Sigmoid colon (tissue), 6 donors: ENCODE measurements at regions not wholly inside any gene's neighbourhood (a gene's known extent, or its start where the extent isn't known, plus 50 kb on each side); places are given as distances from the start of the nearest gene placed in this dataset.

Source experiments
- DNase-seq: peaks from one replicate; pipeline ENCODE4 v3.0.0-alpha.2; 2019
- H3K27ac ChIP-seq, 4 donors: fragments of 200-600 bp; sonication (generic); one replicate each; pipeline ENCODE4 v1.5.1; 2016 to 2019; ENCODE audit warnings: mild to moderate bottlenecking in 1 of 4
- H3K27me3 ChIP-seq, 3 donors: fragments of 200-600 bp; sonication (generic); one replicate each; pipeline ENCODE4 v1.5.1; 2019; ENCODE audit warnings: mild to moderate bottlenecking in 1 of 3
- H3K36me3 ChIP-seq, 4 donors: fragments of 200-600 bp; sonication (generic); one replicate each; pipeline ENCODE4 v1.5.1; 2016 to 2019
- H3K4me1 ChIP-seq, 4 donors: fragments of 200-600 bp; sonication (generic); one replicate each; pipeline ENCODE4 v1.5.1; 2017 to 2019
- H3K4me3 ChIP-seq, 4 donors: fragments of 200-600 bp; sonication (generic); one replicate each; pipeline ENCODE4 v1.5.1; 2017 to 2019; ENCODE audit warnings: mild to moderate bottlenecking in 2 of 4, moderate library complexity in 1 of 4
- H3K9me3 ChIP-seq, 4 donors: fragments of 200-600 bp in 3 of 4; sonication (generic) in 3 of 4; one replicate each; pipeline versions ENCODE4 v1.5.1 to v1.6.1; 2013 to 2019
- CTCF ChIP-seq, 4 experiments: fragments of 450-650 bp in 3 of 4; fragments of 200-600 bp in 1 of 4; IDR thresholded peaks; one replicate each; pipeline ENCODE4 v1.5.1; 2016 to 2019; ENCODE audit warnings: antibody characterized with exemption in 4 of 4, mild to moderate bottlenecking in 3 of 4, moderate library complexity in 2 of 4
- EP300 ChIP-seq, 4 donors: sonication (generic); formaldehyde crosslinking; IDR thresholded peaks; one replicate each; pipeline ENCODE4 v1.6.1; 2017; ENCODE audit warnings: antibody characterized with exemption in 4 of 4
- POLR2A ChIP-seq, 2 donors: fragments of 450-650 bp; IDR thresholded peaks; one replicate each; pipeline ENCODE4 v1.6.1; 2016; ENCODE audit warnings: antibody characterized with exemption in 2 of 2, mild to moderate bottlenecking in 2 of 2, moderate library complexity in 2 of 2
- POLR2AphosphoS5 ChIP-seq, 4 donors: sonication (generic); formaldehyde crosslinking; IDR thresholded peaks; one replicate each; pipeline ENCODE4 v1.6.1; 2017; ENCODE audit warnings: antibody characterized with exemption in 4 of 4
- WGBS, 2 donors: extraction: QIAGEN DNeasy Blood & Tissue Kit; methylation state at CpG; one replicate each; pipeline ENCODE4 v1.1.7; 2013; 5-methylcytosine and 5-hydroxymethylcytosine counted together
- intact Hi-C: fragments of 100-400 bp; cut with DNase I; formaldehyde crosslinking; loops from one replicate; pipeline ENCODE4 v1.15.1; 2023
- donor health status: healthy with polysubstance abuse.
- donor health status: healthy.

GRCh38 chr9:7226007-7226640 lies 468.4 kb downstream of the KDM4C start:
- no peaks in the 10 kb centered on the region for H3K9me3 ChIP-seq
- WGBS, 2 donors = 72 to 78% methylated on average over 7 of the region's 7 CpGs
- TF ChIP-seq POLR2AphosphoS5 (IDR thresholded peaks at IDR 0.05) = no peak
- no peak for TF ChIP-seq POLR2A (IDR thresholded peaks at IDR 0.05)
- no peak for TF ChIP-seq EP300 (IDR thresholded peaks at IDR 0.05)
- TF ChIP-seq CTCF (IDR thresholded peaks at IDR 0.05) = no peak
- no peaks in the 10 kb centered on the region for H3K36me3 ChIP-seq
- no peak overlapping the region for H3K4me3 ChIP-seq
- no peak overlapping the region for H3K27ac ChIP-seq
- DNase-seq = no peak
- no peaks in the 10 kb centered on the region for H3K27me3 ChIP-seq
- no peaks in the 10 kb centered on the region for H3K4me1 ChIP-seq
- intact Hi-C loops = no loop called here
